GM21576 (cell line): ENCODE measurements at regions not wholly inside any gene's neighbourhood (a gene's known extent, or its start where the extent isn't known, plus 50 kb on each side); places are given as distances from the start of the nearest gene placed in this dataset.

Source experiments
- ATAC-seq: cut with Tn5 transposase; IDR thresholded peaks from one replicate; pipeline ENCODE4 v1.9.1; 2021; ENCODE audit warnings: mild to moderate bottlenecking, moderate library complexity; ENCODE audit not compliant: unreplicated experiment

- ATAC-seq = no peak
Measured at GRCh38 chr13:85249151-85249550, 550.1 kb downstream of the SLITRK6 start.

- no peak for ATAC-seq
Measured at GRCh38 chr13:85247780-85248179, 551.4 kb downstream of the SLITRK6 start.

GRCh38 chr13:85243831-85244230 is 555.4 kb downstream of the SLITRK6 start:
- ATAC-seq = no peak

GRCh38 chr13:85241060-85241459 is 558.2 kb downstream of the SLITRK6 start:
- no peak for ATAC-seq

GRCh38 chr13:85236413-85236812 is 562.8 kb downstream of the SLITRK6 start:
- no peak for ATAC-seq

- no peak for ATAC-seq
Measured at GRCh38 chr13:85230691-85231093, 568.5 kb downstream of the SLITRK6 start.

GRCh38 chr13:85228692-85229091 is 570.5 kb downstream of the SLITRK6 start:
- no peak for ATAC-seq

GRCh38 chr13:85223883-85224656 is 575.1 kb downstream of the SLITRK6 start:
- no peak for ATAC-seq

- ATAC-seq = no peak
Measured at GRCh38 chr13:85216576-85216975, 582.6 kb downstream of the SLITRK6 start.

- no peak for ATAC-seq
Measured at GRCh38 chr13:85212692-85213091, 586.5 kb downstream of the SLITRK6 start.

GRCh38 chr13:85204668-85205344 is 594.4 kb downstream of the SLITRK6 start:
- ATAC-seq = no peak

- ATAC-seq = no peak
Measured at GRCh38 chr13:85197431-85197830, 601.8 kb downstream of the SLITRK6 start.

- no peak for ATAC-seq
Measured at GRCh38 chr13:85194482-85194881, 604.7 kb downstream of the SLITRK6 start.

- ATAC-seq = no peak
Measured at GRCh38 chr13:85191996-85192718, 607.1 kb downstream of the SLITRK6 start.

GRCh38 chr13:85186356-85187045 is 612.7 kb downstream of the SLITRK6 start:
- ATAC-seq = no peak

- no peak for ATAC-seq
Measured at GRCh38 chr13:85174291-85174690, 624.9 kb downstream of the SLITRK6 start.

- no peak for ATAC-seq
Measured at GRCh38 chr13:85170372-85170771, 628.8 kb downstream of the SLITRK6 start.

GRCh38 chr13:85166891-85167290 is 632.3 kb downstream of the SLITRK6 start:
- ATAC-seq = no peak

GRCh38 chr13:85163063-85163462 is 636.2 kb downstream of the SLITRK6 start:
- no peak for ATAC-seq

- no peak for ATAC-seq
Measured at GRCh38 chr13:85148009-85148408, 651.2 kb downstream of the SLITRK6 start.

GRCh38 chr13:85142351-85142927 is 656.8 kb downstream of the SLITRK6 start:
- no peak for ATAC-seq
